BLaER1 (cell line): ENCODE measurements at regions not wholly inside any gene's neighbourhood (a gene's known extent, or its start where the extent isn't known, plus 50 kb on each side); places are given as distances from the start of the nearest gene placed in this dataset.

ENCODE experiments used
- H3K27ac ChIP-seq: shearing (Covaris generic); formaldehyde crosslinking; 2 replicates; pipeline ENCODE4 v1.8.1; 2022
- H3K27me3 ChIP-seq: shearing (Covaris generic); formaldehyde crosslinking; 2 replicates; pipeline ENCODE4 v1.8.1; 2022
- H3K36me3 ChIP-seq: shearing (Covaris generic); formaldehyde crosslinking; 2 replicates; pipeline ENCODE4 v1.8.1; 2022
- H3K4me1 ChIP-seq: shearing (Covaris generic); formaldehyde crosslinking; 2 replicates; pipeline ENCODE4 v1.8.1; 2022
- H3K4me2 ChIP-seq: shearing (Covaris generic); formaldehyde crosslinking; 2 replicates; pipeline ENCODE4 v1.8.1; 2022
- H3K4me3 ChIP-seq: shearing (Covaris generic); formaldehyde crosslinking; 2 replicates; pipeline ENCODE4 v1.8.1; 2022
- H3K9ac ChIP-seq: shearing (Covaris generic); formaldehyde crosslinking; 2 replicates; pipeline ENCODE4 v1.8.1; 2022
- H3K9me3 ChIP-seq: shearing (Covaris generic); formaldehyde crosslinking; 2 replicates; pipeline ENCODE4 v1.8.1; 2022
- H4K20me1 ChIP-seq: shearing (Covaris generic); formaldehyde crosslinking; 2 replicates; pipeline ENCODE4 v1.8.1; 2022
- Cebpa-rat ChIP-seq: shearing (Covaris generic); IDR thresholded peaks from 2 replicates; pipeline ENCODE4 v1.8.1; 2022

DNA sequence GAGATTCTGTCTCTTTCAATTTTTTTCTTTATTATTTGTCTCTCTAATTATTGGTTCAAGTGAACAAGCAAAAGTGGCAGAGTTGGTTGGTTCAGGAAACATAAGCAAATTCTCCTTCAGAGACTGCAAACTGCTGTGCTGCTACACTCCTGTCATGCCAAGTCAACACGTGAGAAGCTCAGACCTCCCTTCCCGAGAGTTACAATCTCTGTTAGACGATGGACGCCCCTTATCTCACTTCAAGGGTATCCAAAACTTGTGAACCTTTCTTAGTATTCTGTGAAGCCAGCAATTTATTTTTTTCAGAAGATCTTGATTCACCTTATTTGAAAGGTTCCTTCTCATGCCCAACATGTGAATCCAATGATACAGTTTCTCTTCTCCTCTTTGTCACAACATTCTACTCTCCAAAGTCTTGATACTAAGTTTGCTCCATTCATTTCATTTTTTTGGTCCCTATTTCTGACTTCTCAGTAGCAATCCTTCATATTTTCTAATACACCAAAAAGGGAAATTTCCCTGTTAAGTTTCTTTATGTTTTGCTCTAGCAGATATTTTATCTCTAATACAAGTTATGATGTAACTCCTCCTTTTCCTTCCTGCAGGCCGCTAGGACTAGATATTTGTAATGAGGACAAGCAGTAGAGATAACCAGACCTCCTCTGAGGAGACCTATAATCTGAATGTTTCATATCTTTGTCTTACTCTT, 448.8 kb upstream of the CITED2 start:
- TF ChIP-seq Cebpa-rat = no peak
- no peak overlapping the region for H3K9ac ChIP-seq
- H3K27ac ChIP-seq = no peak overlapping the region
- no peaks in the 10 kb centered on the region for H3K27me3 ChIP-seq
- H4K20me1 ChIP-seq = no peaks in the 10 kb centered on the region
- no peaks in the 10 kb centered on the region for H3K36me3 ChIP-seq
- H3K4me2 ChIP-seq = no peak overlapping the region
- H3K4me3 ChIP-seq = no peak overlapping the region
- no peaks in the 10 kb centered on the region for H3K4me1 ChIP-seq
- no peaks in the 10 kb centered on the region for H3K9me3 ChIP-seq

- TF ChIP-seq Cebpa-rat = no peak
- Histone ChIP-seq H3K27me3 (no peaks in the 10 kb centered on the region), H4K20me1 (no peaks in the 10 kb centered on the region), H3K36me3 (no peaks in the 10 kb centered on the region), H3K4me2 (no peak overlapping the region), H3K4me3 (no peak overlapping the region), H3K27ac (no peak overlapping the region), H3K9me3 (no peaks in the 10 kb centered on the region), H3K9ac (no peak overlapping the region), H3K4me1 (no peaks in the 10 kb centered on the region)
Observed at GRCh38 chr6:139821676-139822223, 447.3 kb upstream of the CITED2 start.

GRCh38 chr6:139820210-139820609, 445.8 kb upstream of the CITED2 start:
- Histone ChIP-seq H3K27ac (no peak overlapping the region), H3K27me3 (no peaks in the 10 kb centered on the region), H3K9me3 (no peaks in the 10 kb centered on the region), H4K20me1 (no peaks in the 10 kb centered on the region), H3K36me3 (no peaks in the 10 kb centered on the region), H3K4me2 (no peak overlapping the region), H3K9ac (no peak overlapping the region), H3K4me3 (no peak overlapping the region), H3K4me1 (no peaks in the 10 kb centered on the region)
- TF ChIP-seq Cebpa-rat = no peak

DNA sequence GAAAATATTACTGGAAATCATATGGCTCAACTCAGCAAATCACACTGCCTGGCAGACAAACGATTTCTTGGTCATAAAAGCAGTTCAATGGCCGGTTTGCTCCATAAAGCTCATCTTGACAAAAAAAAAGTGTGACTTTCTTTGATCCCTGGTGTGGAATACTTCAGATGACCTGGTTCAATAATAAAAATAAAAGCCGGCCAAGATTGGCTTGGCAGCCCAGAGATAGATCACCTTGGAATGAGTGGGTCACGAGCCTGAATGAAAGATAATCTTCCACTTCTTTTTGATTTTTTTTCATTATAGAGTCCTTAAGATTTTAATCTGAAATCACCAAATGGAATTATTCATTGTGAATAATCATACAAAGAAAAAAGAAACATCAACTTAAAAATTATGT, 445.3 kb upstream of the CITED2 start:
- H3K4me2 ChIP-seq = no peak overlapping the region
- no peak overlapping the region for H3K4me3 ChIP-seq
- no peaks in the 10 kb centered on the region for H3K4me1 ChIP-seq
- H3K9ac ChIP-seq = no peak overlapping the region
- no peak overlapping the region for H3K27ac ChIP-seq
- H3K9me3 ChIP-seq = no peaks in the 10 kb centered on the region
- no peak for TF ChIP-seq Cebpa-rat
- no peaks in the 10 kb centered on the region for H4K20me1 ChIP-seq
- no peaks in the 10 kb centered on the region for H3K36me3 ChIP-seq
- no peaks in the 10 kb centered on the region for H3K27me3 ChIP-seq

DNA sequence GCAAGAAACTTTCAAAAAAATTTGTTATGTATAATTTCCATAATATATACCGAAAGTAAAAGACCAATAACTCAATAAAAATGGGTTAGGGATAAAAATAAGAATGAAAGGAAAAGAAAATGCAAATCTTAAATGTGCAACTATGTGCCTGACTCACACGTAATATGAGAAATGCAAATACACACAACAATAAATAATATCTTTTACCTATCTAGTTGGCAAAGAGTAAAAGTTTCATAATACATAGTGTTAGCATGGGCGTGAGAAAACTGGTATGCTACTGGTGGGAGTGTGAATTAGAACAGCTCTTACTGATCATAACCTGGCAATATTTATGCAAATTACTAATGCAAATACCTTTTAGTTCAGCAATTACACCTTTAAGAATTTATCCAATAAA, 438.5 kb upstream of the CITED2 start:
- TF ChIP-seq Cebpa-rat = no peak
- Histone ChIP-seq H3K4me1 (no peaks in the 10 kb centered on the region), H3K27me3 (no peaks in the 10 kb centered on the region), H3K9me3 (no peaks in the 10 kb centered on the region), H4K20me1 (no peaks in the 10 kb centered on the region), H3K9ac (no peak overlapping the region), H3K36me3 (no peaks in the 10 kb centered on the region), H3K27ac (no peak overlapping the region), H3K4me2 (no peak overlapping the region), H3K4me3 (no peak overlapping the region)

DNA sequence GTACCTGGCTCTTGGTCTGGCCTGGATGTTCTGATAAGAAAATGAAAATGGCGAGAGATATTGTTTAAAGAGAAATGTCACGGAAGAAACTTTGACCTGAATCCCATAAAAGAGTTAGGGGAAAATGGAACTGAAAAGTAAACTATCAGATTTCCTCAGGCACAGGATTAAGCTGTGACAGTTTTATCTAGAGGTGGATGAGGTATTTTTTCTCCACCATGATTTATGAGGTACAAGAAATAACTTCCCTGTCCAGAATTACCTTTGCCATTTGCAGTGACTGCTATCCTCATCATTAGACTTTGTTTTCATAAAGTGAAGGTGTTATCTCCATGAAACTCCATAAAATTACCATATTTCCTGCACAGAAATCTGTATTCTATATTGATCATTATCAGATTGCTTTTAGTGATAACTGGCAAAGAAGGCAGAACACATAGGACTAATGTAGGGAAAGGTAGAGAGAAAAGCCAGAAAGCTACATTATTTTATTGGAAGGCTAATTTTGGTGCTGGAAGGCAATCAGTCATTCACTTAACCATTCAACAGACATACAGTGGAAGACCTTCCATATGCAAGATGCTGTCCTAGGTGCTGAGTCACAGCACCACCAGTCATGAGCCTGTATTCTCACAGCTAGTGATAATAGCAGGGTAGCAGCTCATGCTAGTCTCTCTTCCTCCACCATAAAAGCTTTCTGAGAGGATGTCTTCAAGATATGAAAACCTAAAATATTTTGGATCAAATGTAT, 427.3 kb upstream of the CITED2 start:
- Histone ChIP-seq H3K4me1 (no peaks in the 10 kb centered on the region), H4K20me1 (no peaks in the 10 kb centered on the region), H3K4me3 (no peak overlapping the region), H3K4me2 (no peak overlapping the region), H3K36me3 (no peaks in the 10 kb centered on the region), H3K27me3 (no peaks in the 10 kb centered on the region), H3K9ac (no peak overlapping the region), H3K27ac (no peak overlapping the region), H3K9me3 (peaks cover 18% of the 10 kb centered on the region)
- TF ChIP-seq Cebpa-rat = no peak

DNA sequence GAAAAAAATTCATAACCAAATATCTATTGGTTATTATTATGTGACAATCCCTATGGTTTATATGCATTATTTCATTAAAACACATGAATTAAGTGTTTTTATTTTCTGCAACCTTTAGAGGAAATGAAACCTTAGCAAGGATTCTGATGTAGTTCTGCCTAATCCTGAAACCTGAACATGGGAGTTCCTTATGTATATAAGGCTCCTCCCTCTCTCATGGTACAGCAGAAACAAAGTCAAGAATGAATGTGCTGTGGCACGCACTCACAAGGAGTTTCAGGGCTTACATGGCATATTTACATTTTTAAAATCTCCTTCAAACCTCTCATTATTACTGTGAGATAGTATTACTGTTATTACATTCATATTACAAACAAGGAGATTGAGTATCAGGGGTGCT, 426.4 kb upstream of the CITED2 start:
- H3K4me1 ChIP-seq = no peaks in the 10 kb centered on the region
- TF ChIP-seq Cebpa-rat = no peak
- H3K9me3 ChIP-seq = peaks cover 18% of the 10 kb centered on the region
- no peak overlapping the region for H3K9ac ChIP-seq
- H3K27ac ChIP-seq = no peak overlapping the region
- no peaks in the 10 kb centered on the region for H3K27me3 ChIP-seq
- no peak overlapping the region for H3K4me3 ChIP-seq
- H3K4me2 ChIP-seq = no peak overlapping the region
- H3K36me3 ChIP-seq = no peaks in the 10 kb centered on the region
- H4K20me1 ChIP-seq = no peaks in the 10 kb centered on the region

DNA sequence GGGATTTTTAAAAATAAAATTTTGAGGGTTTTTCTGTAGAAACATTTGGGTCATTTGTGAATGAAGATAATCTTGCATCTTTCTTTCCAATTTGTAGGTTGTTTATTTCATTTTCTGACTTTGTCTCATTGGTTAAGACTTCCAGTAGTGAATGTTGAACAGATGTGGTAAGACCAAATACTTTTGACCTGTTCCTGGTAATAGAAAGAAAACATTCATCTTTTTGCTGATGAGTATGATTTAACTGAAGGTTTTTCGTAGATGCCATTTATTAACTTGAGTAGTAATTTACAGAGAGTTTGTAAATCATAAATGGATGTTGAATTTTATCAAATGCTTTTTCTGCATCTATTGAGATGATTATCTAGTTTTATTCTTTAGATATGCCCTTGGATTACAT, 416.1 kb upstream of the CITED2 start:
- Histone ChIP-seq H3K4me1 (no peaks in the 10 kb centered on the region), H3K27me3 (no peaks in the 10 kb centered on the region), H3K4me3 (no peak overlapping the region), H4K20me1 (no peaks in the 10 kb centered on the region), H3K36me3 (no peaks in the 10 kb centered on the region), H3K4me2 (no peak overlapping the region), H3K27ac (no peak overlapping the region), H3K9ac (no peak overlapping the region), H3K9me3 (no peaks in the 10 kb centered on the region)
- TF ChIP-seq Cebpa-rat = no peak

DNA sequence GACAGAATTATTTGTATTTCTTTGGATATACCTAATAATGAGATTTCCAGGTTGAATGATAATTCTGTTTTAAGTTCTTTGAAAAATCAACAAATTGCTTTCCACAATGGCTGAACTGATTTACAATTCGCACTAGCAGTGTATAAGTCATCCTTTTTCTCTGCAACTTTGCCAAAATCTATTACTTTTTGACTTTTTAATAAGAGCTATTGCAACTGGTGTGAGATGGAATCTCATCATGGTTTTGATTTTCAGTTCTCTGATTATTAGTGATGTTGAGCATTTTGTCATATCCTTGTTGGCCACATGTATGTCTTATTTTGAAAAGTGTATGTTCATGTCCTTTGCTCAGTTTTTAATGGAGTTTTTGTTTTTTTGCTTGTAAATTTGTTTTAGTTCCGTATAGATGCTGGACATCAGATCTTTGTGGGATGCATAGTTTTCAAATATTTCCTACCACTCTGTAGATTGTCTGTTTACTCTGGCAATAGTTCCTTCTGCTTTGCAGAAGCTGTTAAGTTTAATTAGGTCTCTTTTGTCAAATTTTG, 409.8 kb upstream of the CITED2 start:
- Histone ChIP-seq H3K4me1 (no peaks in the 10 kb centered on the region), H4K20me1 (no peaks in the 10 kb centered on the region), H3K4me2 (no peak overlapping the region), H3K9me3 (no peaks in the 10 kb centered on the region), H3K27ac (no peak overlapping the region), H3K27me3 (no peaks in the 10 kb centered on the region; the same call in 1 of the 2 replicates), H3K4me3 (no peak overlapping the region), H3K9ac (no peak overlapping the region), H3K36me3 (no peaks in the 10 kb centered on the region)
- no peak for TF ChIP-seq Cebpa-rat
